Fibroblast of the aortic adventitia (primary cell): ENCODE measurements at regions not wholly inside any gene's neighbourhood (a gene's known extent, or its start where the extent isn't known, plus 50 kb on each side); places are given as distances from the start of the nearest gene placed in this dataset.

Experiments
- DNase-seq: peaks from one replicate; pipeline ENCODE4 v3.0.0-alpha.2; 2010; ENCODE audit warnings: low read depth
- H3K4me3 ChIP-seq: 2 replicates; pipeline ENCODE4 v1.5.1; 2011; ENCODE audit warnings: low read depth, mild to moderate bottlenecking, control low read depth, low read length, moderate library complexity
- CTCF ChIP-seq: IDR thresholded peaks from 2 replicates; pipeline ENCODE4 v1.5.1; 2011; ENCODE audit warnings: mild to moderate bottlenecking, low read length, control low read depth, inconsistent platforms; ENCODE audit not compliant: insufficient read depth

GRCh38 chr4:30429813-30430761 is 290.1 kb upstream of the PCDH7 start:
- peak; percentile 74 for DNase-seq
- H3K4me3 ChIP-seq = no peak overlapping the region
- no peak for TF ChIP-seq CTCF

GRCh38 chr4:30434656-30435055 is 285.5 kb upstream of the PCDH7 start:
- DNase-seq = no peak
- H3K4me3 ChIP-seq = no peak overlapping the region
- no peak for TF ChIP-seq CTCF

- H3K4me3 ChIP-seq = no peak overlapping the region
- no peak for DNase-seq
- no peak for TF ChIP-seq CTCF
These were observed 283.8 kb upstream of the PCDH7 start for GRCh38 chr4:30436394-30436793.

- no peak for TF ChIP-seq CTCF
- DNase-seq = no peak
- no peak overlapping the region for H3K4me3 ChIP-seq
These were observed 282.9 kb upstream of the PCDH7 start for GRCh38 chr4:30437316-30437715.

GRCh38 chr4:30443289-30443688 is 276.9 kb upstream of the PCDH7 start:
- no peak for DNase-seq
- H3K4me3 ChIP-seq = no peak overlapping the region
- TF ChIP-seq CTCF = no peak

- no peak for TF ChIP-seq CTCF
- no peak for DNase-seq
These were observed 269.7 kb upstream of the PCDH7 start for GRCh38 chr4:30450474-30450873.

More at GRCh38 chr4:30450474-30450873, 269.7 kb upstream of the PCDH7 start:
- H3K4me3 ChIP-seq = no peak overlapping the region
